GM19397 (cell line): ENCODE measurements at regions not wholly inside any gene's neighbourhood (a gene's known extent, or its start where the extent isn't known, plus 50 kb on each side); places are given as distances from the start of the nearest gene placed in this dataset.

Source experiments
- ATAC-seq: cut with Tn5 transposase; IDR thresholded peaks from one replicate; pipeline ENCODE4 v1.9.1; 2021; ENCODE audit warnings: mild to moderate bottlenecking, moderate library complexity; ENCODE audit not compliant: unreplicated experiment

- ATAC-seq: no peak
These were observed 570.1 kb downstream of the BRD1 start for GRCh38 chr22:49257551-49257961.

GRCh38 chr22:49255741-49256318, 571.8 kb downstream of the BRD1 start:
- ATAC-seq: no peak

GRCh38 chr22:49255154-49255553, 572.5 kb downstream of the BRD1 start:
- no peak for ATAC-seq

- no peak for ATAC-seq
These were observed 574.0 kb downstream of the BRD1 start for GRCh38 chr22:49253656-49254055.

GRCh38 chr22:49251371-49251770, 576.3 kb downstream of the BRD1 start:
- ATAC-seq: no peak

- no peak for ATAC-seq
These were observed 580.3 kb downstream of the BRD1 start for GRCh38 chr22:49247194-49247924.

GRCh38 chr22:49244466-49245420, 582.9 kb downstream of the BRD1 start:
- ATAC-seq: no peak

- ATAC-seq: no peak
These were observed 583.7 kb downstream of the BRD1 start for GRCh38 chr22:49243965-49244364.

- ATAC-seq: no peak
These were observed 584.3 kb downstream of the BRD1 start for GRCh38 chr22:49243335-49243734.

- no peak for ATAC-seq
These were observed 585.2 kb downstream of the BRD1 start for GRCh38 chr22:49242480-49242879.

- no peak for ATAC-seq
These were observed 586.4 kb downstream of the BRD1 start for GRCh38 chr22:49241174-49241851.

- no peak for ATAC-seq
These were observed 587.2 kb downstream of the BRD1 start for GRCh38 chr22:49240472-49240871.

- no peak for ATAC-seq
These were observed 587.7 kb downstream of the BRD1 start for GRCh38 chr22:49240016-49240380.

- ATAC-seq: no peak
These were observed 588.2 kb downstream of the BRD1 start for GRCh38 chr22:49239264-49240015.

GRCh38 chr22:49238181-49239141, 589.2 kb downstream of the BRD1 start:
- ATAC-seq: no peak

GRCh38 chr22:49237703-49238102, 590.0 kb downstream of the BRD1 start:
- ATAC-seq: no peak

- no peak for ATAC-seq
These were observed 590.4 kb downstream of the BRD1 start for GRCh38 chr22:49237279-49237678.

GRCh38 chr22:49236541-49237075, 591.1 kb downstream of the BRD1 start:
- no peak for ATAC-seq
